Stimulated activated CD4-positive, alpha-beta T cell treated with anti-CD3 and anti-CD28 coated beads, Interleukin-12 subunit alpha, Interleukin-12 subunit beta, amount 100 ng/mL, for 24 hours (primary cell): ENCODE measurements at regions not wholly inside any gene's neighbourhood (a gene's known extent, or its start where the extent isn't known, plus 50 kb on each side); places are given as distances from the start of the nearest gene placed in this dataset.

ENCODE experiments used
- DNase-seq, 2 experiments: peaks; one replicate each; pipeline ENCODE4 v3.0.0-alpha.2; 2020; ENCODE audit warnings: low read depth in 2 of 2

- no peak for DNase-seq
These were observed 589.8 kb downstream of the HS3ST4 start for GRCh38 chr16:26281381-26282110.

- DNase-seq, result no peak
These were observed 604.0 kb downstream of the HS3ST4 start for GRCh38 chr16:26295625-26296304.

GRCh38 chr16:26301516-26301915 lies 609.8 kb downstream of the HS3ST4 start:
- DNase-seq, result no peak

- DNase-seq, result no peak
These were observed 625.1 kb downstream of the HS3ST4 start for GRCh38 chr16:26316683-26317464.

GRCh38 chr16:26317885-26318284 lies 626.1 kb downstream of the HS3ST4 start:
- no peak for DNase-seq

- DNase-seq, result no peak
These were observed 638.9 kb downstream of the HS3ST4 start for GRCh38 chr16:26330654-26331053.

GRCh38 chr16:26334218-26335111 lies 642.7 kb downstream of the HS3ST4 start:
- no peak for DNase-seq

GRCh38 chr16:26335236-26335853 lies 643.6 kb downstream of the HS3ST4 start:
- DNase-seq, result no peak

GRCh38 chr16:26342621-26343020 lies 650.9 kb downstream of the HS3ST4 start:
- DNase-seq, result no peak

GRCh38 chr16:26344240-26344776 lies 652.5 kb downstream of the HS3ST4 start:
- DNase-seq, result no peak

GRCh38 chr16:26344976-26345375 lies 653.2 kb downstream of the HS3ST4 start:
- no peak for DNase-seq

- no peak for DNase-seq
These were observed 654.2 kb downstream of the HS3ST4 start for GRCh38 chr16:26345966-26346365.

GRCh38 chr16:26348095-26348494 lies 656.3 kb downstream of the HS3ST4 start:
- no peak for DNase-seq

- DNase-seq, result no peak
These were observed 669.1 kb downstream of the HS3ST4 start for GRCh38 chr16:26360867-26361266.

- DNase-seq, result no peak
These were observed 671.8 kb downstream of the HS3ST4 start for GRCh38 chr16:26363581-26363980.

GRCh38 chr16:26365161-26365940 lies 673.6 kb downstream of the HS3ST4 start:
- DNase-seq, result no peak

GRCh38 chr16:26371349-26371869 lies 679.6 kb downstream of the HS3ST4 start:
- no peak for DNase-seq

GRCh38 chr16:26374279-26374925 lies 682.6 kb downstream of the HS3ST4 start:
- no peak for DNase-seq

- DNase-seq, result no peak
These were observed 684.1 kb upstream of the C16orf82 start for GRCh38 chr16:26382586-26382985.
